HG02763 (cell line): ENCODE measurements at regions not wholly inside any gene's neighbourhood (a gene's known extent, or its start where the extent isn't known, plus 50 kb on each side); places are given as distances from the start of the nearest gene placed in this dataset.
"Not testable (repeated sequence)": the region's sequence is repeated elsewhere in the genome, so short reads cannot be mapped to it uniquely, and the experiment has no call there.

Experiments used
- ATAC-seq: cut with Tn5 transposase; IDR thresholded peaks from one replicate; pipeline ENCODE4 v1.9.1; 2021; ENCODE audit warnings: mild to moderate bottlenecking, moderate library complexity; ENCODE audit not compliant: unreplicated experiment

DNA sequence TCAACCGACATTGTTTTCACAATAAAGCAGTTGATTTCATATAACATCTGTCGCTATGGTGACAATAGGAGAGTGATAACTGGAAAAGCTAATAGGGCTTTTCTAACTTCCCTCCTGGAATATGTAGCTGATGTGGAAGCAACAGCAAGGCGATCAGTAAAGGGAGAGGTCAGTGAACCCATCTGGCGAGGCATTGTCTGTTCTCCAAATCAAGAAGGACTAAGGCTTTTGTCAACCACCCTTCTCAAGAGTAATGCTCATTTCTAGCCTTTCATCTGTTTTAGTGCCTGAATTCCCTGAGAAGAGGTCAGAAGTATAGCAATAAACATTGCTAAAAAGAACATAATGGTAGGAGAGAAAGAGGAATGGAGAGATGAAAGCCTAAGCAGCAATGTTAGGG, 201.3 kb downstream of the AKAP7 start:
- no peak for ATAC-seq

- ATAC-seq: not testable (repeated sequence)
These were observed 211.6 kb downstream of the AKAP7 start for GRCh38 chr6:131346896-131347295.

DNA sequence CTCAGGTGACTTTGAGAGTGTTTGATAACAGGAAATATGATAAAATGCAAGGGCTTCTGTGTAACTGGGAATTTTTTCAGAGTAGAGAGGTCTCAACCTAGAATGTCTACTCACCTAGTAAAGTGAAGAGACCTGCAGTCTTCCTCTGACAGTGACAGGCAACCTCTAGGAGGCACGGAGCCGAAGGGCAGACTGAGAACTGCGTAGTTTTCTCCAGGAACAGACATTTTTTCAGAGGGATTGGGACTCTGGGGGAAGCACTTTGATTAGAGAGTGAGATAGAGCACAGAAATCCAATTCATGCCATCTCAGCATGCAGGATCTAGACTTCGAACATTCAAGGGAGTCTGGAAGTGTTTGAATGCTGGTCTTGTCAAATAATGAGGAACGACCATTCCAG, 213.3 kb downstream of the AKAP7 start:
- no peak for ATAC-seq

DNA sequence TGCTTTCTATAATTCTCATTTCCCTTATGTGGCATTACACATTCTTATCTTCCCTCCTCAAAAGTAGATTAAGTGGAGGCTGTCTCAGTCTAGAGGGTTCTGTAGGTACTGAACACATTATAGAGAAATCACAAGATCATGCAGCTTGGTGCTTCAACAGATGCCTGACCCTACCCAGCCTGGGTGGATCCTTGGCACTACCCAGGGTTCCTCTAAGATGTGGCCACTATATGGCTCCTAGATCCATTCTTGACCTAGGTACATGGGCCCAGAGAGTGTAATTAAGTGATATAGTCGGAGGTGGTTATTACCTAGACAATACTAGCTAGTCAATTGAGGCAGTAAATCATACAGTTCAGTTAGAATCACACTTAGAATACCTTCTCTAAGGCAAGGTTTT, 213.9 kb downstream of the AKAP7 start:
- ATAC-seq: no peak

GRCh38 chr6:131353106-131353505, 217.8 kb downstream of the AKAP7 start:
- ATAC-seq: no peak

DNA sequence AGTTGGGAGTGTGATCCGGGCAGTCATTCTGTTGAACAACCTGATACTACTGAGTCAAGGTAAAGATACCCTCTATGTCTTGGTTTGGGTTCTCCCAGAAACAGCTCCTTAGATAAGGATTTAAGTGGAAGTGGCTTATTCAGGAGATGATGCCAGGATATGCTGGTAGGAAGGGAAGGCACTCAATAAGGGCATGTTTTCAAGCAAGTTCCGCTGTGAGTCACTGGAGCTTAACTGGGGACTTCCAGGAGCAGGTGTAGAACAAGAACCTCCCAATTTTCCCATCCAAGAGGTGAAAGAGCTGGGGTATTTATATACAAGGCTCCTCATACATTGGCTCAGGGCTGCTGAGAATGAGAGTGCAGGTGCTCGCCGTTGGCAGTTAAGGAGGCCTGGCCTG, 218.6 kb downstream of the AKAP7 start:
- no peak for ATAC-seq

DNA sequence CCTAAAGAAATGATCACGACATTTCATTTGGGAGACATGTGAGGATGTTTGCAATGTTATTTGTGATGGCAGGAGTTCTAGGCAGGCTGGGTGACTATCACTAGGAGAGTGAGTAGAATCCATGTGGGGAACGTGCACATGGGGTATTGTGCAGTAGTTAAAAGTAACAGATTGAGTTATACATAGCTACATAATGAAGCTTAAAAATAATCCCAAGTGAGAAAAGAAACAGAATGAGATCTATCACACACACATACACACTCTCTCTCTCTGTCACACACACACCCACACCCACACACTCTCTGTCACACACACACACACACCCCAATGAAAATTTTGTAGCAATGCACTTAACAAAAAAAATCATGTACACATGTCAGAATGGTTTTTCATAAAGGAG, 218.7 kb upstream of the ARG1 start:
- ATAC-seq: no peak

GRCh38 chr6:131356161-131356560, 216.9 kb upstream of the ARG1 start:
- no peak for ATAC-seq

GRCh38 chr6:131357501-131357900, 215.5 kb upstream of the ARG1 start:
- no peak for ATAC-seq

DNA sequence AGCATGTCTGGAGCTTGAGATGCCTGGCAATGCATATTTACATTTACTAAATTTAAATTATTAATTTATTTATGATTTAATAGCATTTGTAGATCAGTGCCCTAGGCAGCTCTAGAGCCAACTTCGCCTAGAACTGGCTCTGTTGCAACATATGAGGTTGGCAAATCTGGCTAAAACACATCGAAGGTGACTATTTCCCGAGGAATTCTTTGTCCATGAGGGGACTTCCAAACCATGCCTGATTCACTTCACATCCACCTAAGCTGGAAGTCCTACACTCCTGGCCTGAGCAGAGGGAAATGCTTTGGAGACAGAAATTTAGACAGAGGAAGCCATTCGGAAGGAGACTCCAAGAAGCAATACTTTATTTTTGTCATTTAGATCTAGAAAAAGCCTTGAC, 211.0 kb upstream of the ARG1 start:
- ATAC-seq: no peak

DNA sequence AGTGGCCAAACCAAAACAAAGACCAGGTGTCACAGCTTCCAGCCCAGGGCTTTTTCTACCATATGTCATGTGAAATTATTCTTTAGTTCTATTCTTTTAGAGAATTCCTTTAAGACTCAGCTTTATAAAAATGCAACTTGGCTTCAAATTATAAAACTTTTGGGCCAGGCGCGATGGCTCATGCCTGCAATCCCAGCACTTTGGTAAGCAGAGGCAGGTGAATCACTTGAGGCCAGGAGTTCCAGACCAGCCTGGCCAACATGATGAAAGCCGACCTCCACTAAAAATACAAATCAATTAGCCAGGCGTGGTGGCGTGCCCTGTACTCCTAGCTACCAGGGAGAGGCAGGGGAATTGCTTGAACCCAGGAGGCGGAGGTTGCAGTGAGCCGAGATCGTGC, 210.3 kb upstream of the ARG1 start:
- ATAC-seq: no peak

DNA sequence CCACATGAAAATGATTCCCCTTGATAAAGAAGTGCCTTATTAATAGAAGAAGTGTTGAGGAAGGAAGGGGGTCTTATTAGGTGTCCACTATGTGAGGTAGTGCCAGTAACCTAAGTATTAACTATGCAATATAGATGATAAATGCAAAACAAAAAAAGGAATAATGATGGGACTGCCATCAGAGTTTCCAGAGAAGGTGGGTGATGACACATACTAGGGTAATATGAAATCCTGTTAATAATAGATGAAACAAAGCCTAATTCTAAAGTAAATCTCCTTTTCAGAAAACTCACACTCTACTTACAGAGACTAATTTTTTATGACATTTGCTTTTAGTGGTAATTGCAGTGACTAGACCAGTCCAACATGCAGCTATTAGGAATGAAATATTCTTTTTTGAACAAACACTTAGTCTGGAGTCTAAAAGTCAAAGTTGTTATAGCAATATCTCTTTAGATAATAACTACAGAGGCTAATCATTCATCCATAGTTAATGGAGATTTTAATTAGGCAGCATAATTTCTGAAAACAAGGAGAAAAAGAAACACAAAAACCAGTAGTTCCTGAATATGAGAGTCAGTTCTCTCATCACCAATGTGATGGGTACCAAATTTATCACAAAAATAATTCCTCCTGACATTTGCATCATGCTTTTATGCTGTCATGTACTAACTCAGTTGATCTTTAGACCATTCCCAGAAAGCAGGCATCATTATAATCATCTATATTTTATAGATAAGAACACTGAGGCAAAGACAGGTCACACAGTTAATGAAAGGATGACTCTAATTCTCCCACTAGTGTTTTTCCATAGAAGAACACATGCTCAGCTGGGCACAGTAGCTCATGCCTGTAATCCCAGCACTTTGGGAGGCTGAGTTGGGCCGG, 208.8 kb upstream of the ARG1 start:
- no peak for ATAC-seq

GRCh38 chr6:131366223-131366622, 206.8 kb upstream of the ARG1 start:
- ATAC-seq: no peak

DNA sequence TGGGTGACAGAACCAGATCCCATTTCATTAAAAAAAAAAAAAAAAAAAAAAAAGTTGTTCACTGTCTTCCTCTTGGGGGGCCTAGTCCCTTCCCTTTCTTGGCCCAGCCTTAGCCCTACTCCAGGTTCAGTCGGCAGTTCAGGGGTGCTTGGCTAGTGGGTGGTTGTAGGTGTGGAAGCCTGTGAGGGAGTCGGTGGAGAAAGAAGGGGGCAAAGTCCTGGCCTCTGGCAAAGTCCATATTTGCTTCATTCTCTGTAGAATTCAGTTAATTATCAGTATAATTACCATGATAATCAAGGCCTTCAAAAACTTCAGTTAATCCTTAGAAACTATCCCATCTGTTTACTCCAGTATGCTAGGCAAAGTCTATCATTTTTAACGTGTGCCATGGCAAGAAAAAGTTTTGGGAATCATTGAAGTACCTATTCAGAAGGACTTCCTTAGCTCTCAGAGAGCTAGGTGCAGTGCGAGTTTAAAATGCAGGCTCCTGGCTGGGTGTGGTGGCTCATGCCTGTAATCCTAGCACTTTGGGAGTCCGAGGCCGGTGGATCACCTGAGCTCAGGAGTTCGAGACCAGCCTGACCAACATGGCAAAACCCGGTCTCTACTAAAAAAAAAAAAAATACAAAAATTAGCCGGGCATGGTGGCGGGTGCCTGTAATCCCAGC, 205.7 kb upstream of the ARG1 start:
- ATAC-seq: no peak

- peak; percentile 75 for ATAC-seq
These were observed 204.7 kb upstream of the ARG1 start for GRCh38 chr6:131368198-131368911.

DNA sequence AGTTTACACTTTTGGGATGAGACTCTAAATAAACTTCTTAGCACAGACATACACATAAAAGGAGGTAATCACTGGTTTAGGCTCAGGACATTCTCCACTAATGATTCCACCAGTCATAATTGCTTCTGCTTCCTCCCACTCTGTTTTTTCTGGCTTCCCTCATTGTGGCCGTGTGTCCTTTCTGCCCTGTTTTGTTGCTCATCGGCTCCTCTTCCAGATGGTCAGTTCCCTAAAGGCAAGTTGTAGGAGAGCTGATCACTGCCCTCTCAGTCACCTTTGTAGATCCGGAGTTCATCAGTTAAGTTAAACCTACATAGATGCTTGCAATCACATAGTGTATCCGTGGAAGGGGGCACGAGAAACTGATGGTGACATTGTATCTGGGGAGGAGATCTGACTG, 200.5 kb upstream of the ARG1 start:
- no peak for ATAC-seq

DNA sequence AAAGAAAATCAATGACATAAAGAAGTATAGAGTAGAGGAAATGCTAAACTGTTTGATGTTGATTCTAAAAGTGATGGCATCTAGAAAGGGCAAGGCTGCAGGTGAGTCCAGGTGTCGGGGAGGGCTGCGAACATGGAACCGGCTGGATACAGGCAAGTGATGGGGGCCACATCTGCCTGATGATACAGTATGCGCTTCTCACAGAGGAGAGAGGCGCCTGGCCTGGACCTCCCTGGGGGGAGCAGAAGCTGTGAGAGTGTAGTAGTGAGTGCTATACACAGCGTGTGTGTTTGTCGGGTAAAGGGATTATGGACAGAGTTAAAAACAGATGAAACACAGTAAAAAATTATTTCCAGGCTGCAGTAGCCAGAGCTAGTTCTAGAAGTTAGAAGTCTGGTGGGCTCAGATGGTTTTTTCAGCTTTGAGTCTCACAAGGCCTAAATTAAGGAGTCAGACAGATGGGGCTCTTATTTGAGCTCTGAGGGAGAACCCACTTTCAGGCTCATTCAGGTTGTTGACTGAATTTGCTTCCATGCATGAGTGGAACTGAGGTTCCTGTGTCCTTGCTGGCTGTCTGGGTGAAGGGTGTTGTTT, 195.8 kb upstream of the ARG1 start:
- ATAC-seq: no peak

GRCh38 chr6:131378874-131379273, 194.2 kb upstream of the ARG1 start:
- ATAC-seq: no peak

DNA sequence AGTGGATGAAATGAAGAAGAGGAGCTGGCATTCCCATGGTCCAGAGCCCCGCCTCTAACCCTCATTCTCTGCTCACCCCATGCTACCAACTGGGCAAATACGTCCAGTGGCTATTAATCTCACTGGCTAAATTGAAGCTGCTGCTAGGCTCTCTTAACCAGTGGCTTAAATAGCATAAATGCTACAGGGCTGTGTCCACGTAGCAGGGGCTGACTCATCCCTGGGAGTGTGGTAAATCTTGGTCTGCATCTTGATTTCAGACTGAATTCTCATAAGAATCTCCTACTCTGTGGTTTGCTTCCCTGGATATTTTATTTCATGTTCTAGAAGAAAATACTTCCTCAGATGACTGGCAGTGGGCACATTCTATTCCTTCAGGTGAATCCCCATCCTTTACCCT, 193.1 kb upstream of the ARG1 start:
- no peak for ATAC-seq

DNA sequence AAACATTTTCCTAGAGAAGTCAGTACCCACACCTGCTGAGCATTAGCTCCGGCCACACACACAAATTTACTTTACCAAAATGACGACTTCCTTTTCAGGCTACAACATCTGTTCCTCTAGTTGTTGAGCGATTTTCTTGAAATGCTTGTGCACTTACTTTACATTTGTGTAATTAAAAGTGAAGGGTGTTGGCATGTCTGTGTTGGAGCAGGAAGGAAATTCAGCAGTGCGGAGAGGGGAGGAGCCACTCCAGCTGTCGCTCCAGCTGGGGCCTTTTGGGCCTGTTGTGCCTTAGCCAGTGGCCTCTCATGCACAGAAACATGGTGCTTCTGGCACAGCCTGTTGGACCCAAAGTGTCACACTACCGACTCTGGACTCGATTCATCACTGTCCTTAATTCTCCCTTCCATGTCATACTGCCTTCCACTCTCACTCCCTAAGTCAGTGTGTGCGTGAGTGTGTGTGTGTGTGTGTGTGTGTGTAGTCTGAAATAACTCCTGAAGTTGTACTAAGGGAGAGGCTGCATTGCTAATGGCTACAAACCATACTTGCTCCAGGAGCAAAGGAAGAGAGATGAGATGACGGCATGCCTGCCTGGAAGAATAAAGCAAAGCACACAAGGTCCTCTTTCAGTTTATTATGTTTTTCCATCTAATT, 191.8 kb upstream of the ARG1 start:
- no peak for ATAC-seq

GRCh38 chr6:131381709-131382093, 191.3 kb upstream of the ARG1 start:
- no peak for ATAC-seq
